GM18517 (cell line): ENCODE measurements at regions not wholly inside any gene's neighbourhood (a gene's known extent, or its start where the extent isn't known, plus 50 kb on each side); places are given as distances from the start of the nearest gene placed in this dataset.

Experiments
- ATAC-seq: cut with Tn5 transposase; IDR thresholded peaks from one replicate; pipeline ENCODE4 v1.9.1; 2021; ENCODE audit warnings: mild to moderate bottlenecking, moderate library complexity; ENCODE audit not compliant: unreplicated experiment

DNA sequence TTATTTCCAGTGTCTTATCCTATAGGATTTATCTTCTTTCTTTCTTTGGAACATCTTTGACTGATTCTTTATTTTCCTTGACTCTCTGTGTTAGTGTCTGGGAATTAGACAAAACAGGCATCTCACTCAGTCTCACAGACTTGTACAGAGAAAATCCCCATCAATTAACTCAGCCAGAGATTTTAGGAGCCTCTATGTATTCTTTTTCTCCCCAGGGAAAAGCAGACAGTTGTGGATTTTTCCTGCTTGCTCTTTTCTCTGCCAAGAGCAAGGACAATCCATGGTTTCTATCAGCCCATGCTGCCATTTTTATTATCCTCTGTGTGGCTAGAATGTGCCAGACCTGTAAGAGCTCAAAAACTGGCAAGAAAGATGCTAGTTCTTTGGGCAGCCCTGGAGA, 595.1 kb downstream of the SNAPC1 start:
- ATAC-seq: no peak

GRCh38 chr14:62364161-62364560, 601.9 kb downstream of the SNAPC1 start:
- no peak for ATAC-seq

DNA sequence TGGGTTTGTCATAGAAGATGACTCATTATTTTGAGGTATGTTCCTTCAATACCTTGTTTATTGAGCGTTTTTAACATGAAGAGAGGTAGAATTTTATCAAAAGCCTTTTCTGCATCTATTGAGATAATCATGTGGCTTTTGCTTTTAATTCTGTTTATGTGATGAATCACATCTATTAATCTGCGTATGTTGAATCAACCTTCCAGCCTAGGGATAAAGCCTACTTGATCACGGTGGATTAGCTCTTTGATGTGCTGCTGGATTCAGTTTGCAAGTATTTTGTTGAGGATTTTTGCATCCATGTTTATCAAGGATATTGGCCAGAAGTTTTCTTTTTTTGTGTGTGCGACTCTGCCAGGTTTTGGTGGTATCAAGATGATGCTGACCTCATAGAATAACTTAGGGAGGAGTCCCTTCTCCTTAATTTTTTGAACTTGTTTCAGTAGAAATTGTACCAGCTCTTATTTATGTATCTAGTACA, 602.6 kb downstream of the SNAPC1 start:
- ATAC-seq: no peak

- no peak for ATAC-seq
Observed at GRCh38 chr14:62369919-62370560, 607.8 kb downstream of the SNAPC1 start.

DNA sequence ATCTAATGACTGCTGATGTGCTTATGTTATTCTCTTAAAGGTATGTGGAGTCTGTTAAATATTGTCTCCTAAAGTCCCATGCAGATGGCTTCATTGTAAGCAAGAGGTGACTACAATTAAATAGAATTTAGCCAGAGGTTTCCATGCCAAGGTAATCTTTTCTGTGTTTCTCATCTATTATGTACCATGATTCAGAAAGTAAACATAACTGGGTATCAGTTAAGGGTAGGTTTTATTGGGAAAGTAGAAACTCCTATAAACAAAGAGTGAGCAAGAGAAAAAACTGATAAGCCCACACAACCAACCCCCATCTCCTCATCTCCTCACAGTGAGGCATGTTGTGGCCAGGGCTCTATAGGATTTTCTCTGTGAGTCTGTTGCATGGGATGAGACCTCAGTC, 611.7 kb downstream of the SNAPC1 start:
- no peak for ATAC-seq

- ATAC-seq: no peak
Observed at GRCh38 chr14:62378057-62378456, 615.8 kb downstream of the SNAPC1 start.

- no peak for ATAC-seq
Observed at GRCh38 chr14:62381311-62382070, 619.3 kb downstream of the SNAPC1 start.

GRCh38 chr14:62409169-62409568, 636.1 kb downstream of the KCNH5 start:
- no peak for ATAC-seq

DNA sequence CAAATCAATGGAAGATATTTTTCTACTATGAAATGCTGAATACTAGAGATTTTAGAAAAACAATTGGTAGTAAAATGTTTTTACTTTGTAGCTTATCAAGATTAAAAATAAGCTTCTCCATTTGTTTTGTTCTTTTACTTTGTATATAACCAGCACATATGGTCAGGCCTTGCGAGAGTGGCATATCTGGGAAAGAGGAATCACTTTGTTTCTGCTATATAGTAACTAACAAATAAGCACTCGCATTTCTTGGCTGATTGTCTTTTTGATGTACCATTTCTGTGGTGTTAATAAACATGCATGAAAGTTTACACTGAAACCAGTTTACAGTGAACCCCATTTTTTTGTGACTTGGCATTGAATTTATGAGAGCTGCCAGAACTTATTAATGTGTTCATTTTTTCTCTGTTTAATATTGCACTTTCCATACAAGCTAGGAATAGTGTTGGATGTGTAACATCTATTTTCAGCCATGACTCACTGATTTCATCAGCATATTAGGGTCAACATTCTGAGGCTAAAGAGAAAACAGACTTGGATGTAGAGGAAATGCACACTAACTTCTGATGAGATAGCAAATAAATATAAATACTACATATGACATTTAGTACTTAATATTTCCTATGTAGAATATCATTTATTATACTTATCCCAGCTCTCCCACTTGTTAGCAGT, 635.5 kb downstream of the KCNH5 start:
- no peak for ATAC-seq

DNA sequence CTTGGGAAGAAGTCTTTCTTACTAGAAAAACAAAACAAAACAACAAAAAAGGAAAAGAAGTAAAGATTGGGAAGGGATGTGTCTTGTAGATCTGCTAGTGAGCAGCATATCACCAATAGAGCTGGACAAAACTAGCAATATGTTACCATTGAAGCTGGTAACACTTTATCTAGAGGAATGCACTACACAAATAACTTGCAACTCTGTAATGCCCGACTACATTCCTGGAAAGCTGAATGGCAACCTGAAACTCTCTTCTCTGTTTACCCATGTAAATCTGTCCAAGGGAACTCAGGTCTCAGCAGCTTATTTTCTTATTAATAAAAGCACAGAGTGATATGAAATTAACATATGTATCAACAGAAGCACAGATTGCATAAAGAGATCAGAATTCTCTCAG, 624.4 kb downstream of the KCNH5 start:
- no peak for ATAC-seq

- no peak for ATAC-seq
Observed at GRCh38 chr14:62428429-62429203, 616.6 kb downstream of the KCNH5 start.

DNA sequence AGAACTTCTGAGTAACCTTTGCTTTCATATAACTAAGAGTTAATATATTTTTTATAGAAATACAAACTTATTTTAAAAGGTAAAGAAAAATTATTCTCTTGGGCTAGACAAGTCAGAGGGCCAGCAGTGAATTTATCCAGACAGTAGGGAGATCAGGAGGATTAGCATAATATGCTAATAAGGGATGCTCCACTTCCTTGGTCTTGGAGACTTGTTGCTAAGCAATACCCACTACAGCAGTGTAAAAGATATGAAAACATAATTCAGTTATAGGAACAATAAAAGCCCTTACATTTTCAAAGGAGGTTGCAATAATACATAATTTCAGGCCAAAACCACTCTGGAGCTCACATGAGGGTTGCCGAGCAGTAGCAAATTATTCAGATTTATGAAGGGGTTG, 615.6 kb downstream of the KCNH5 start:
- no peak for ATAC-seq

GRCh38 chr14:62431496-62431895, 613.8 kb downstream of the KCNH5 start:
- no peak for ATAC-seq

GRCh38 chr14:62432955-62433354, 612.3 kb downstream of the KCNH5 start:
- no peak for ATAC-seq

DNA sequence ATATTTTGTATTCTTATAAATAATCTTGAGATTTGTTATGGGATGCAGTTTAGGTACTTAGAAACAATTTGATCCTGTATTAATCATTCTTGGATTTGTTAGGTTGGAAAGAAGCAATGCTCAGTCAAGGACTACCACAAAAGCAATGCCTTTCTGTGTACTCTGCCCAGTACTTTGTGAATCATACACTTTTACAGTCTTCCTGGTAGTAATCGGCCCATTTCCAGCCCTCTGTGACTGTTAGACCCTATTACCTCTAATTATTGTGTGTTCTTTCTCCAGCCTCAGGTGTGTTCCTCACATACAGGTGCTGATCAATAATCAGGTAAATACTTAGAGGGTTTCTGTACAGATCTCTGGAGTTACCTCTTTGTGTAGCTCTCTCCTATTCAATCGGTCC, 609.0 kb downstream of the KCNH5 start:
- no peak for ATAC-seq

DNA sequence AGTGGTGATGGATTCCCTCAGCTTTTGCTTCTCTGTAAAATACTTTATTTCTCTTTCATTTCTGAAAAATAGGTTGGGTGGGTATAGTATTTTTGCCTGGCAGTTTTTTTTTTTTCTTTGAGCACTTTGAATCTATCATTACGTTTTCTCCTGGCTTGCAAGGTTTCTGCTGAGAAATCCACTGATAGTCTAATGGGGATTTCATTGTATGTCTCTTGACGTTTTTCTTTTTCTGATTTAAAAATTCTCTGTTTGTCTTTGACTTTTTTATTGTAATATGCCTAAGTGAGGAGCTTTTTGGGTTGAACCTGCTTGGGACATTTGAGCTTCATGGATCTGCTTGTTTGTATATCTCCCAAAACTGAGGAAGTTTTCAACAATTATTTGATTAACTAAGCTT, 606.0 kb downstream of the KCNH5 start:
- ATAC-seq: no peak

DNA sequence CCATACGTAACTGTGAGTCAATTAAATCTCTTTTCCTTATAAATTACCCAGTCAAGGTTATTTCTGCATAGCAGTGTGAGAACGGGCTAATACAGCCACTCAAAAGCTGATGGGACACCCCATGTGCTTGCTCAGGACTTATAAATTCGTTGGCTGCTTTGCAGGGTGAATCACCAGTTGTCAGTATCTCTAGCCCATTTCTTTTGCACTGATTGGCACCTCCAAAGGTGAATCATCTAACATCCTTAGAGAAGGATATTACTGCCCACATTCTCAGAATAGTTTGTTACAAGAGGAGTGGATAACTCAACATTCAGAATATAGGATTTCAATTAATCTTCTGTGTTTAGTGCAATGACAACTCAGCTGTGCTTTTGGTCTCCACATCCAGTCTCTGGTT, 601.5 kb downstream of the KCNH5 start:
- ATAC-seq: no peak

GRCh38 chr14:62445570-62445969, 599.7 kb downstream of the KCNH5 start:
- no peak for ATAC-seq

- no peak for ATAC-seq
Observed at GRCh38 chr14:62451221-62451620, 594.0 kb downstream of the KCNH5 start.

GRCh38 chr14:62453226-62453625, 592.0 kb downstream of the KCNH5 start:
- ATAC-seq: no peak

DNA sequence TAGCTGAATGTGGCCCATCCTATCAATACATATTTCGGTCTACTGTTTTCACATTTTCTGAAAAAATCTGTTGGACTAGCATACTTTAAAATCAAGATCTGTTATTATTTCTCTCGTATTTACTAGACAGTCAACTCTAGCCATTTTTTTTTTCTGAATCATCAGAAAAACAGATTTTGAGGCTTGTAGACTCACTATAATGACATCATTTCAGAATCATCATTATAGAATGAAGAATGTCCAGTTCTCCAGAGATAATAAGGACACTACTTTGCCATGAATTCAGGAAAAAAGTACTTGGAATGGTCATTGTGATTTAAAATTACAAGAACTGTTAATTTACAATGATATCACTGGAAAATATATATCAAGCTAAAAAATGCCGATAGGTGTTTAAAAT, 589.8 kb downstream of the KCNH5 start:
- ATAC-seq: no peak
